OCI-LY1 (cell line): ENCODE measurements at regions not wholly inside any gene's neighbourhood (a gene's known extent, or its start where the extent isn't known, plus 50 kb on each side); places are given as distances from the start of the nearest gene placed in this dataset.

Source experiments
- H2AFZ ChIP-seq: fragments of 200-600 bp; sonication (generic), shearing (Covaris generic); 2 replicates; pipeline ENCODE4 v1.6.0; 2014; ENCODE audit warnings: antibody characterized with exemption, mild to moderate bottlenecking, low read length
- H3F3A ChIP-seq: fragments of 200-600 bp; sonication (generic), shearing (Covaris generic); 2 replicates; pipeline ENCODE4 v1.6.0; 2014; ENCODE audit warnings: mild to moderate bottlenecking, antibody characterized with exemption, low read length, moderate library complexity; ENCODE audit not compliant: insufficient read depth
- H3K27ac ChIP-seq: fragments of 200-600 bp; sonication (generic); 2 replicates; pipeline ENCODE4 v1.5.1; 2014; ENCODE audit warnings: low read length, mixed run types, mild to moderate bottlenecking, low read depth; ENCODE audit not compliant: poor library complexity, severe bottlenecking
- H3K27me3 ChIP-seq: fragments of 200-600 bp; sonication (generic); 2 replicates; pipeline ENCODE4 v1.6.0; 2014; ENCODE audit warnings: antibody characterized with exemption, mild to moderate bottlenecking, low read length, moderate library complexity; ENCODE audit not compliant: insufficient read depth
- H3K36me3 ChIP-seq: fragments of 200-600 bp; sonication (generic); 2 replicates; pipeline ENCODE4 v1.6.1; 2014; ENCODE audit warnings: mild to moderate bottlenecking, antibody characterized with exemption, low read length, moderate library complexity, mixed read lengths; ENCODE audit not compliant: insufficient read depth
- H3K4me1 ChIP-seq: fragments of 200-600 bp; sonication (generic); 2 replicates; pipeline ENCODE4 v1.5.1; 2014; ENCODE audit warnings: mild to moderate bottlenecking, low read length, moderate library complexity; ENCODE audit not compliant: insufficient read depth, severe bottlenecking
- H3K4me2 ChIP-seq: fragments of 200-600 bp; sonication (generic), shearing (Covaris generic); 2 replicates; pipeline ENCODE4 v1.6.1; 2014; ENCODE audit warnings: low read length
- H3K4me3 ChIP-seq: fragments of 200-600 bp; sonication (generic); 2 replicates; pipeline ENCODE4 v1.5.1; 2014; ENCODE audit warnings: low read length, low read depth, mild to moderate bottlenecking, mixed read lengths; ENCODE audit not compliant: poor library complexity, severe bottlenecking
- H3K79me2 ChIP-seq: fragments of 200-600 bp; shearing (Covaris generic); 2 replicates; pipeline ENCODE4 v1.6.1; 2016; ENCODE audit warnings: mixed run types, low read length, mixed read lengths; ENCODE audit not compliant: insufficient read depth
- H3K9ac ChIP-seq: fragments of 200-600 bp; sonication (generic), shearing (Covaris generic); 2 replicates; pipeline ENCODE4 v1.6.1; 2014; ENCODE audit warnings: mild to moderate bottlenecking, low read length, mixed read lengths
- H3K9me2 ChIP-seq: fragments of 200-600 bp; sonication (generic), shearing (Covaris generic); 2 replicates; pipeline ENCODE4 v1.6.1; 2014; ENCODE audit warnings: low read depth, mild to moderate bottlenecking, low read length, mixed read lengths
- H3K9me3 ChIP-seq: fragments of 200-600 bp; shearing (Covaris generic); 2 replicates; pipeline ENCODE4 v1.6.1; 2014; ENCODE audit warnings: low read length, mixed read lengths
- H4K20me1 ChIP-seq: fragments of 200-600 bp; sonication (generic), shearing (Covaris generic); 2 replicates; pipeline ENCODE4 v1.6.0; 2016; ENCODE audit warnings: mild to moderate bottlenecking, low read length; ENCODE audit not compliant: insufficient read depth
- EZH2 ChIP-seq: fragments of 200-600 bp; sonication (generic), shearing (Covaris generic); IDR thresholded peaks from 2 replicates; pipeline ENCODE4 v1.8.0; 2017; ENCODE audit warnings: borderline replicate concordance, mixed run types, mild to moderate bottlenecking, antibody characterized with exemption, low read length, moderate library complexity, mixed read lengths
- TF ChIP-seq, protein P1 (sequence below): fragments of 200-600 bp; sonication (generic), shearing (Covaris generic); IDR thresholded peaks from 2 replicates; pipeline ENCODE4 v1.5.1; 2017; ENCODE audit warnings: mild to moderate bottlenecking, antibody characterized with exemption, low read length, moderate library complexity, mixed read lengths

- Histone ChIP-seq H3K79me2 (no peaks in the 10 kb centered on the region), H3K27ac (no peak overlapping the region), H3K9me2 (no peaks in the 10 kb centered on the region), H3K9ac (no peak overlapping the region), H3K4me3 (no peak overlapping the region), H3F3A (no peaks in the 10 kb centered on the region), H3K36me3 (no peaks in the 10 kb centered on the region), H3K4me1 (no peaks in the 10 kb centered on the region), H3K9me3 (no peaks in the 10 kb centered on the region), H3K27me3 (no peaks in the 10 kb centered on the region), H3K4me2 (no peak overlapping the region), H2AFZ (no peak overlapping the region), H4K20me1 (no peaks in the 10 kb centered on the region)
- TF ChIP-seq, protein P1, sequence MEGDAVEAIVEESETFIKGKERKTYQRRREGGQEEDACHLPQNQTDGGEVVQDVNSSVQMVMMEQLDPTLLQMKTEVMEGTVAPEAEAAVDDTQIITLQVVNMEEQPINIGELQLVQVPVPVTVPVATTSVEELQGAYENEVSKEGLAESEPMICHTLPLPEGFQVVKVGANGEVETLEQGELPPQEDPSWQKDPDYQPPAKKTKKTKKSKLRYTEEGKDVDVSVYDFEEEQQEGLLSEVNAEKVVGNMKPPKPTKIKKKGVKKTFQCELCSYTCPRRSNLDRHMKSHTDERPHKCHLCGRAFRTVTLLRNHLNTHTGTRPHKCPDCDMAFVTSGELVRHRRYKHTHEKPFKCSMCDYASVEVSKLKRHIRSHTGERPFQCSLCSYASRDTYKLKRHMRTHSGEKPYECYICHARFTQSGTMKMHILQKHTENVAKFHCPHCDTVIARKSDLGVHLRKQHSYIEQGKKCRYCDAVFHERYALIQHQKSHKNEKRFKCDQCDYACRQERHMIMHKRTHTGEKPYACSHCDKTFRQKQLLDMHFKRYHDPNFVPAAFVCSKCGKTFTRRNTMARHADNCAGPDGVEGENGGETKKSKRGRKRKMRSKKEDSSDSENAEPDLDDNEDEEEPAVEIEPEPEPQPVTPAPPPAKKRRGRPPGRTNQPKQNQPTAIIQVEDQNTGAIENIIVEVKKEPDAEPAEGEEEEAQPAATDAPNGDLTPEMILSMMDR = no peak
- no peak for TF ChIP-seq EZH2
These were observed 451.5 kb downstream of the NPIPA7 start for GRCh38 chr16:16830401-16830800.

- Histone ChIP-seq H3K36me3 (no peaks in the 10 kb centered on the region), H3F3A (no peaks in the 10 kb centered on the region), H4K20me1 (no peaks in the 10 kb centered on the region), H3K27ac (no peak overlapping the region), H3K4me2 (no peak overlapping the region), H3K9me3 (no peaks in the 10 kb centered on the region), H3K9me2 (no peaks in the 10 kb centered on the region), H3K27me3 (no peaks in the 10 kb centered on the region), H3K4me1 (no peaks in the 10 kb centered on the region), H3K79me2 (no peaks in the 10 kb centered on the region), H3K4me3 (no peak overlapping the region), H3K9ac (no peak overlapping the region), H2AFZ (no peak overlapping the region)
- TF ChIP-seq, protein P1 = no peak
- TF ChIP-seq EZH2 = no peak
These were observed 452.0 kb downstream of the NPIPA7 start for GRCh38 chr16:16830973-16831372.

GRCh38 chr16:16833165-16833564, 454.2 kb downstream of the NPIPA7 start:
- Histone ChIP-seq H3K4me1 (no peaks in the 10 kb centered on the region), H3K9me2 (no peaks in the 10 kb centered on the region), H3K9me3 (no peaks in the 10 kb centered on the region), H3K27ac (no peak overlapping the region), H3K27me3 (no peaks in the 10 kb centered on the region), H4K20me1 (no peaks in the 10 kb centered on the region), H3K9ac (no peak overlapping the region), H3K79me2 (no peaks in the 10 kb centered on the region), H3K4me2 (no peak overlapping the region), H3F3A (no peaks in the 10 kb centered on the region), H3K36me3 (no peaks in the 10 kb centered on the region), H3K4me3 (no peak overlapping the region), H2AFZ (no peak overlapping the region)
- TF ChIP-seq EZH2 = no peak
- TF ChIP-seq, protein P1 = no peak
